HepG2 (cell line): ENCODE measurements at regions not wholly inside any gene's neighbourhood (a gene's known extent, or its start where the extent isn't known, plus 50 kb on each side); places are given as distances from the start of the nearest gene placed in this dataset.

Experiments used
- ATAC-seq: fragments of 200-7000 bp; cut with Tn5 transposase; 3 replicates; pipeline ENCODE4 v1.9.1; 2020; ENCODE audit warnings: mild to moderate bottlenecking, moderate library complexity
- BruUV-seq: library from RNA; stranded (reverse); fragments of 400-500 nt; replicated peaks from 2 replicates; lab custom pipeline; 2021; lab: Mats Ljungman, UMichigan
- CTCF ChIA-PET: fragments of 300-600 bp; formaldehyde crosslinking; extraction: SDS; loops from one replicate; lab custom pipeline; 2021; ENCODE audit warnings: low total read pairs, inconsistent platforms, low intra/inter-chr PET ratio; lab: Yijun Ruan, JAX
- POLR2A ChIA-PET: fragments of 350-600 bp; sonication (Branson Sonifier 250); formaldehyde crosslinking; loops from one replicate; lab custom pipeline; 2020; ENCODE audit warnings: antibody characterized with exemption, inconsistent platforms; lab: Yijun Ruan, JAX
- DNase-seq: peaks from one replicate; pipeline ENCODE4 v3.0.0-alpha.2; 2015; ENCODE audit warnings: low spot score
- FAIRE-seq: peaks from 3 replicates; lab custom pipeline; 2011; peaks lifted over from hg19 to GRCh38; lab: Jason Lieb, UNC
- H2AFZ ChIP-seq: one replicate; pipeline ENCODE4 v1.6.1; 2011; ENCODE audit warnings: low read length, inconsistent platforms
- H3K27ac ChIP-seq: fragments of 300-600 bp; 3 replicates; pipeline ENCODE4 v1.8.0; 2011; ENCODE audit warnings: mixed run types, mild to moderate bottlenecking, mixed read lengths, low read length, inconsistent platforms; ENCODE audit not compliant: insufficient read depth; ENCODE audit errors: extremely low read length
- H3K27me3 ChIP-seq, 2 experiments: fragments of 200-600 bp in 1 of 2; 2 replicates in 1 of 2; 3 replicates in 1 of 2; pipeline versions ENCODE4 v1.6.0 to v1.8.0; 2011; ENCODE audit warnings: low read length in 2 of 2, mild to moderate bottlenecking in 2 of 2, moderate library complexity in 2 of 2, inconsistent platforms in 1 of 2; ENCODE audit not compliant: insufficient read depth in 2 of 2, control insufficient read depth in 1 of 2
- H3K36me3 ChIP-seq, 2 experiments: fragments of 200-600 bp in 1 of 2; replicated peaks in 1 of 2; 2 replicates in 1 of 2; 3 replicates in 1 of 2; pipeline versions ENCODE4 v1.5.1 to v1.8.0; 2011; ENCODE audit warnings: low read length in 2 of 2, inconsistent platforms in 1 of 2; ENCODE audit not compliant: insufficient read depth in 2 of 2, control insufficient read depth in 1 of 2
- H3K4me1 ChIP-seq: 2 replicates; pipeline ENCODE4 v1.5.1; 2012; ENCODE audit warnings: low read length, inconsistent platforms; ENCODE audit not compliant: insufficient read depth
- H3K4me2 ChIP-seq: 2 replicates; pipeline ENCODE4 v1.6.0; 2011; ENCODE audit warnings: low read depth, low read length, inconsistent platforms
- H3K4me3 ChIP-seq, 3 experiments: fragments of 200-600 bp in 1 of 3; sonication (generic), shearing (Covaris generic) in 1 of 3; replicated peaks in 1 of 3; 2 replicates each; pipeline ENCODE4 v1.5.1; 2011 to 2016; ENCODE audit warnings: low read length in 3 of 3, inconsistent platforms in 2 of 3, low read depth in 2 of 3, mild to moderate bottlenecking in 2 of 3, control low read depth in 1 of 3, mixed read lengths in 1 of 3; ENCODE audit not compliant: insufficient read depth in 1 of 3
- H3K79me2 ChIP-seq: one replicate; pipeline ENCODE4 v1.6.1; 2011; ENCODE audit warnings: low read length, inconsistent platforms; ENCODE audit not compliant: insufficient read depth
- H3K9ac ChIP-seq: 2 replicates; pipeline ENCODE4 v1.6.0; 2011; ENCODE audit warnings: mild to moderate bottlenecking, low read depth, low read length, inconsistent platforms; ENCODE audit not compliant: insufficient read depth
- H3K9me3 ChIP-seq: 2 replicates; pipeline ENCODE4 v1.5.1; 2012; ENCODE audit warnings: mild to moderate bottlenecking, low read length
- H4K20me1 ChIP-seq: 2 replicates; pipeline ENCODE4 v1.6.0; 2011; ENCODE audit warnings: inconsistent platforms, mild to moderate bottlenecking, low read length, moderate library complexity; ENCODE audit not compliant: insufficient read depth
- CBX1 ChIP-seq: IDR thresholded peaks from one replicate; pipeline ENCODE4 v1.6.1; 2016; ENCODE audit warnings: antibody characterized with exemption, low read depth
- CCDC6 ChIP-seq: sonication (generic); formaldehyde crosslinking; IDR thresholded peaks from 2 replicates; pipeline ENCODE4 v1.8.1; 2022; ENCODE audit warnings: mild to moderate bottlenecking, missing genetic modification reagents, moderate library complexity
- DPF2 ChIP-seq: sonication (generic); formaldehyde crosslinking; IDR thresholded peaks from 2 replicates; pipeline ENCODE4 v1.4.0; 2020; ENCODE audit warnings: mild to moderate bottlenecking, low read depth, missing genetic modification reagents, borderline replicate concordance
- ELF1 ChIP-seq: sonication (generic); formaldehyde crosslinking; IDR thresholded peaks from 2 replicates; pipeline ENCODE4 v1.4.0; 2020; ENCODE audit warnings: missing genetic modification reagents
- FUBP1 ChIP-seq: sonication (generic); formaldehyde crosslinking; IDR thresholded peaks from 2 replicates; pipeline ENCODE4 v1.5.1; 2020; ENCODE audit warnings: missing genetic modification reagents, mild to moderate bottlenecking, borderline replicate concordance
- JARID2 ChIP-seq: sonication (generic); formaldehyde crosslinking; IDR thresholded peaks from 2 replicates; pipeline ENCODE4 v1.8.1; 2023; ENCODE audit warnings: missing genetic modification reagents, inconsistent platforms; ENCODE audit not compliant: insufficient replicate concordance
- KLF16 ChIP-seq, 2 experiments: sonication (generic) in 1 of 2; formaldehyde crosslinking in 1 of 2; IDR thresholded peaks; 2 replicates each; pipeline versions ENCODE4 v1.6.1 to v1.8.0; 2016 to 2023; ENCODE audit warnings: missing genetic modification reagents in 2 of 2, missing compliant biosample characterization in 1 of 2
- PITX1 ChIP-seq: sonication (generic); formaldehyde crosslinking; IDR thresholded peaks from 2 replicates; pipeline ENCODE4 v1.5.1; 2020; ENCODE audit warnings: mild to moderate bottlenecking, missing genetic modification reagents
- SIX1 ChIP-seq: sonication (generic); formaldehyde crosslinking; IDR thresholded peaks from 2 replicates; pipeline ENCODE4 v1.4.0; 2020; ENCODE audit warnings: missing genetic modification reagents, borderline replicate concordance
- SIX4 ChIP-seq: sonication (generic); formaldehyde crosslinking; IDR thresholded peaks from 2 replicates; pipeline ENCODE4 v1.4.0; 2020; ENCODE audit warnings: missing genetic modification reagents
- SMAD1 ChIP-seq: sonication (generic); formaldehyde crosslinking; IDR thresholded peaks from 2 replicates; pipeline ENCODE4 v1.4.0; 2020; ENCODE audit warnings: missing genetic modification reagents, low read depth, mild to moderate bottlenecking, borderline replicate concordance
- TOPORS ChIP-seq: sonication (generic); formaldehyde crosslinking; IDR thresholded peaks from 2 replicates; pipeline ENCODE4 v1.8.0; 2023; ENCODE audit warnings: mild to moderate bottlenecking, missing genetic modification reagents
- ZBTB33 ChIP-seq: sonication (generic); formaldehyde crosslinking; IDR thresholded peaks from 2 replicates; pipeline ENCODE4 v1.4.0; 2020; ENCODE audit warnings: missing genetic modification reagents
- ZNF3 ChIP-seq: IDR thresholded peaks from 2 replicates; pipeline ENCODE4 v1.7.0; 2017; ENCODE audit warnings: inconsistent platforms
- ZNF570 ChIP-seq: sonication (generic); formaldehyde crosslinking; IDR thresholded peaks from 2 replicates; pipeline ENCODE4 v1.4.0; 2020; ENCODE audit warnings: mild to moderate bottlenecking, missing genetic modification reagents, borderline replicate concordance
- ZNF781 ChIP-seq: sonication (generic); formaldehyde crosslinking; IDR thresholded peaks from 2 replicates; pipeline ENCODE4 v1.5.1; 2020; ENCODE audit warnings: borderline replicate concordance, mild to moderate bottlenecking, missing genetic modification reagents; ENCODE audit errors: not compliant biosample characterization
- in situ Hi-C: cut with HindIII; loops from 2 replicates; pipeline ENCODE4 v1.10.0; 2017; ENCODE audit warnings: low pct_unique_long_range_greater_than_20kb; ENCODE audit not compliant: extremely low pct_ligation_motif_present
- intact Hi-C: fragments of 100-400 bp; cut with micrococcal nuclease; formaldehyde crosslinking; loops from one replicate; pipeline ENCODE4 v1.10.0; 2022; ENCODE audit not compliant: unreplicated experiment
- TF ChIP-seq, protein P1 (sequence below): sonication (generic); formaldehyde crosslinking; IDR thresholded peaks from 2 replicates; pipeline ENCODE4 v1.8.1; 2023; ENCODE audit warnings: mild to moderate bottlenecking, missing genetic modification reagents
- TF ChIP-seq, protein P2 (sequence below): sonication (generic); formaldehyde crosslinking; IDR thresholded peaks from 2 replicates; pipeline ENCODE4 v1.8.1; 2023; ENCODE audit warnings: missing genetic modification reagents, inconsistent platforms, borderline replicate concordance

GRCh38 chrX:39249999-39250398 is 448.7 kb downstream of the MID1IP1 start:
- H3K79me2 ChIP-seq: no peaks in the 10 kb centered on the region
- FAIRE-seq (no peak), ATAC-seq (no peak), DNase-seq (no peak)
- no peak overlapping the region for H3K9ac ChIP-seq
- no peak overlapping the region for H3K27ac ChIP-seq
- no TSS peak for BruUV-seq
- H3K36me3 ChIP-seq: no peaks in the 10 kb centered on the region
- in situ Hi-C loops (no loop called here), intact Hi-C loops (no loop called here)
- H3K4me3 ChIP-seq: no peak overlapping the region
- H4K20me1 ChIP-seq: no peaks in the 10 kb centered on the region
- ChIA-PET POLR2A (no interaction called here), CTCF (no interaction called here)
- H3K27me3 ChIP-seq: no peaks in the 10 kb centered on the region
- H2AFZ ChIP-seq: no peak overlapping the region
- no peaks in the 10 kb centered on the region for H3K9me3 ChIP-seq
- H3K4me1 ChIP-seq: no peaks in the 10 kb centered on the region
- H3K4me2 ChIP-seq: no peak overlapping the region
- TF ChIP-seq ZNF3 (no peak), CBX1 (no peak), ELF1 (CRISPR knock-in tag) (no peak), PITX1 (CRISPR knock-in tag) (no peak), TOPORS (CRISPR knock-in tag) (no peak), ZNF781 (no peak), JARID2 (CRISPR knock-in tag) (no peak), KLF16 (CRISPR knock-in tag; IDR thresholded peaks at IDR 0.05) (no peak), SMAD1 (CRISPR knock-in tag) (no peak), DPF2 (no peak), ZBTB33 (CRISPR knock-in tag) (no peak), SIX4 (CRISPR knock-in tag) (no peak), ZNF570 (CRISPR knock-in tag) (no peak), CCDC6 (CRISPR knock-in tag) (no peak), SIX1 (no peak), FUBP1 (CRISPR knock-in tag) (no peak)
- TF ChIP-seq, protein P1, sequence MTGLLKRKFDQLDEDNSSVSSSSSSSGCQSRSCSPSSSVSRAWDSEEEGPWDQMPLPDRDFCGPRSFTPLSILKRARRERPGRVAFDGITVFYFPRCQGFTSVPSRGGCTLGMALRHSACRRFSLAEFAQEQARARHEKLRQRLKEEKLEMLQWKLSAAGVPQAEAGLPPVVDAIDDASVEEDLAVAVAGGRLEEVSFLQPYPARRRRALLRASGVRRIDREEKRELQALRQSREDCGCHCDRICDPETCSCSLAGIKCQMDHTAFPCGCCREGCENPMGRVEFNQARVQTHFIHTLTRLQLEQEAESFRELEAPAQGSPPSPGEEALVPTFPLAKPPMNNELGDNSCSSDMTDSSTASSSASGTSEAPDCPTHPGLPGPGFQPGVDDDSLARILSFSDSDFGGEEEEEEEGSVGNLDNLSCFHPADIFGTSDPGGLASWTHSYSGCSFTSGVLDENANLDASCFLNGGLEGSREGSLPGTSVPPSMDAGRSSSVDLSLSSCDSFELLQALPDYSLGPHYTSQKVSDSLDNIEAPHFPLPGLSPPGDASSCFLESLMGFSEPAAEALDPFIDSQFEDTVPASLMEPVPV (CRISPR knock-in tag): no peak
- TF ChIP-seq, protein P2, sequence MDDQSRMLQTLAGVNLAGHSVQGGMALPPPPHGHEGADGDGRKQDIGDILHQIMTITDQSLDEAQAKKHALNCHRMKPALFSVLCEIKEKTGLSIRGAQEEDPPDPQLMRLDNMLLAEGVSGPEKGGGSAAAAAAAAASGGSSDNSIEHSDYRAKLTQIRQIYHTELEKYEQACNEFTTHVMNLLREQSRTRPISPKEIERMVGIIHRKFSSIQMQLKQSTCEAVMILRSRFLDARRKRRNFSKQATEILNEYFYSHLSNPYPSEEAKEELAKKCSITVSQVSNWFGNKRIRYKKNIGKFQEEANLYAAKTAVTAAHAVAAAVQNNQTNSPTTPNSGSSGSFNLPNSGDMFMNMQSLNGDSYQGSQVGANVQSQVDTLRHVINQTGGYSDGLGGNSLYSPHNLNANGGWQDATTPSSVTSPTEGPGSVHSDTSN: no peak
- TF ChIP-seq, all 625 proteins: peak for 0
